Keratinocyte (primary cell): ENCODE measurements at regions not wholly inside any gene's neighbourhood (a gene's known extent, or its start where the extent isn't known, plus 50 kb on each side); places are given as distances from the start of the nearest gene placed in this dataset.
"Not testable (repeated sequence)": the region's sequence is repeated elsewhere in the genome, so short reads cannot be mapped to it uniquely, and the experiment has no call there.

Source experiments
- CTCF ChIP-seq, 3 experiments: IDR thresholded peaks in 1 of 3; conservative IDR thresholded peaks in 1 of 3; optimal IDR thresholded peaks in 1 of 3; 2 replicates in 2 of 3; 3 replicates in 1 of 3; pipeline versions ENCODE3 to v1.5.1; 2011; ENCODE audit warnings: low read length in 3 of 3, mild to moderate bottlenecking in 3 of 3, moderate library complexity in 2 of 3, control low read depth in 1 of 3, inconsistent platforms in 1 of 3; ENCODE audit not compliant: insufficient read depth in 2 of 3; ENCODE audit errors: extremely low read depth in 1 of 3
- EZH2 ChIP-seq: IDR thresholded peaks from one replicate; pipeline ENCODE4 v1.6.1; 2012; ENCODE audit warnings: inconsistent platforms, mild to moderate bottlenecking, low read length, moderate library complexity

DNA sequence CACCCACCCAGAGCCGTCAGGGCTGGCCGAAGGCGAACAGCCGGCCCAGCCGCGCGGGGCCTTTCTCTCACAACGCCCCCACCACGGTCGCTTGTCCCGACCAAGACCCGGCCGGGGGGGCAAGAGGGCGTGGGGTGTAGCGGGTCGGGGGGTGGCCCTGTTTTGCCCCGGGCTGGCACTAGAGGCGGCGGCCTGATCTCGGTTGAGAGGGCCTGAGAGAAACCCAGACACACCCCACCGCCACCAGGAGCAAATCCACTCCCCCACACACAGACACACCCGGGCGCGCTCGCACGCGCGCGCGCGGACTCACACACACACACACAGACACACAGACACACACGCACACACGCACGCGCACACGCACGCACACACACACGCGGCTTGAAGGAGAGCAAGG is 97.8 kb upstream of the RHOU start:
- TF ChIP-seq CTCF (optimal IDR thresholded peaks at IDR 0.05 in 1 of 3, IDR thresholded peaks at IDR 0.05 in 1 of 3, conservative IDR thresholded peaks at IDR 0.05 in 1 of 3; ENCODE audit: extremely low read depth in 1 of 3, insufficient read depth in 2 of 3, low read length in 3 of 3); EZH2: not testable (repeated sequence)
